ENCODE measurements at regions not wholly inside any gene's neighbourhood (a gene's known extent, or its start where the extent isn't known, plus 50 kb on each side); places are given as distances from the start of the nearest gene placed in this dataset.

- TF ChIP-seq JUN (IDR thresholded peaks at IDR 0.05; ENCODE audit: borderline replicate concordance, insufficient read depth, insufficient read length, low read depth) (no peak), POLR2AphosphoS5 (IDR thresholded peaks at IDR 0.05; ENCODE audit: insufficient read depth, low read depth, low read length) (no peak), MYC (IDR thresholded peaks at IDR 0.05; ENCODE audit: low read depth, low read length) (no peak), FOS (IDR thresholded peaks at IDR 0.05; ENCODE audit: borderline replicate concordance, insufficient read depth, low read length) (no peak), POLR2A (IDR thresholded peaks at IDR 0.05; ENCODE audit: low read depth, low read length) (no peak), CTCF (IDR thresholded peaks at IDR 0.05; ENCODE audit: extremely low read depth in 1 of 2, insufficient read depth in 1 of 2, low read depth in 1 of 2, low read length in 2 of 2) (no peak), MAX (IDR thresholded peaks at IDR 0.05; ENCODE audit: insufficient read depth, insufficient read length) (no peak), GATA2 (IDR thresholded peaks at IDR 0.05; ENCODE audit: insufficient read depth, insufficient read length, low read depth, low read length) (no peak), EZH2 (IDR thresholded peaks at IDR 0.05; ENCODE audit: borderline replicate concordance, low read depth, low read length, severe bottlenecking) (no peak)
- Histone ChIP-seq H3K4me3 (replicated peaks in 1 of 3; ENCODE audit: insufficient read depth in 1 of 3, low read depth in 1 of 3, low read length in 3 of 3) (no peak overlapping the region), H3K27me3 (ENCODE audit: control insufficient read depth in 2 of 2, insufficient read depth in 2 of 2, low read length in 2 of 2) (no peaks in the 10 kb centered on the region), H4K20me1 (replicated peaks; ENCODE audit: control insufficient read depth, extremely low read depth, insufficient read depth, low read length) (no peaks in the 10 kb centered on the region), H3K79me2 (ENCODE audit: control insufficient read depth, insufficient read depth, low read length) (no peaks in the 10 kb centered on the region), H3K36me3 (ENCODE audit: control insufficient read depth in 2 of 2, extremely low read depth in 1 of 2, insufficient read depth in 2 of 2, low read length in 2 of 2) (no peaks in the 10 kb centered on the region), H2AFZ (ENCODE audit: low read depth, low read length) (no peak overlapping the region), H3K27ac (ENCODE audit: insufficient read depth, low read depth, low read length) (no peak overlapping the region), H3K9ac (replicated peaks; ENCODE audit: extremely low read depth, insufficient read depth, low read length) (no peak overlapping the region), H3K9me3 (replicated peaks; ENCODE audit: control insufficient read depth, insufficient read depth, low read length) (no peaks in the 10 kb centered on the region), H3K9me1 (replicated peaks; ENCODE audit: control insufficient read depth, extremely low read depth, insufficient read depth, low read length) (no peaks in the 10 kb centered on the region), H3K4me1 (ENCODE audit: control insufficient read depth, extremely low read depth, insufficient read depth, low read length) (no peaks in the 10 kb centered on the region), H3K4me2 (ENCODE audit: insufficient read depth, low read length) (no peak overlapping the region)
- DNase-seq (ENCODE audit: low read depth, low spot score) (no peak), FAIRE-seq (no peak)
- no TSS peak for BruUV-seq (replicated peaks)
- intact Hi-C loops (cut with micrococcal nuclease) (no loop called here), dilution Hi-C loops (cut with MboI; ENCODE audit: extremely low pct_ligation_motif_present, low sequenced_read_pairs) (no loop called here)
- ChIA-PET POLR2A (no interaction called here), CTCF (no interaction called here)
Measured at GRCh38 chr5:167250996-167251395, 1040.4 kb upstream of the WWC1 start.

Measured in endothelial cell of umbilical vein (primary cell).